ENCODE measurements at regions not wholly inside any gene's neighbourhood (a gene's known extent, or its start where the extent isn't known, plus 50 kb on each side); places are given as distances from the start of the nearest gene placed in this dataset.

GRCh38 chr12:98228683-98229539, 286.5 kb upstream of the TMPO start:
- no peak for DNase-seq

GRCh38 chr12:98229540-98229924, 285.9 kb upstream of the TMPO start:
- DNase-seq = no peak

- DNase-seq = no peak
These were observed 282.5 kb upstream of the TMPO start for GRCh38 chr12:98232753-98233390.

DNA sequence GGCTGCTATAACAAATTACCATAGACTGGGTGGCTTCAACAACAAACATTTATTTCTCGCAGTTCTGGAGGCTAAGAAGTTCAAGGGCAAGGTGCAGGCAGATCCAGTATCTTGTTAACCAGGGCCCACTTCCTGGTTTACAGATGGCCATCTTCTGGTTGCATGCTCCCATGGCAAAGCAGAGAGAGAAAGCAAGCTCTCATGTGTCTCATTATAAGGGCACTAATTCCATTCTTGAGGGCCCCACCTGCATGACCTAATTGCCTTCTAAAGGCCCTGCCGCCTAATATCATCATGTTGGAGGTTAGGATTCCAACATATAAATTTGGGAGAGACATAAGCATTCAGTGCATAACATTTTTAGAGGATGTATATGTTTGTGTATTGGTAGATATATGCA, 280.1 kb upstream of the TMPO start:
- DNase-seq = no peak

- no peak for DNase-seq
These were observed 276.8 kb upstream of the TMPO start for GRCh38 chr12:98238515-98239130.

- DNase-seq = no peak
These were observed 272.2 kb upstream of the TMPO start for GRCh38 chr12:98243190-98243589.

DNA sequence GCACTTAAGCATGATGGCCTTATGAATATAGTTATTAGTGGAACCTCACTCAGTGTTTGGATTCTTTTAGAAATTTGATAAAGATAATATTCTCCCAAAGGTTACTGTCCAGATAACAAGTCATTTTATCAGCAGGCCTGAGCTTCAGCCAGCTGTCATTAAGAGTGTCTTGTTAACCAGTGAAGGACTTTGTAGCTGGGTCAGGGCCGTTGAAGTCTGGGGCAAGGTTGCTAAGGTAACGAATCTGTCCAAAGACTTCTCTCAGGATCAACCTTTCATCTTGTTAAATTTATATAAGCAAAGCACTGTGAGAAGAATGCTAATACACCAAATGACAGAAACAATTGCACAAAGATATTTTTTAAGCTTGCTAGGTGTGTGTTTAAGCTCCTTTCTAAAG, 271.3 kb upstream of the TMPO start:
- DNase-seq = no peak

DNA sequence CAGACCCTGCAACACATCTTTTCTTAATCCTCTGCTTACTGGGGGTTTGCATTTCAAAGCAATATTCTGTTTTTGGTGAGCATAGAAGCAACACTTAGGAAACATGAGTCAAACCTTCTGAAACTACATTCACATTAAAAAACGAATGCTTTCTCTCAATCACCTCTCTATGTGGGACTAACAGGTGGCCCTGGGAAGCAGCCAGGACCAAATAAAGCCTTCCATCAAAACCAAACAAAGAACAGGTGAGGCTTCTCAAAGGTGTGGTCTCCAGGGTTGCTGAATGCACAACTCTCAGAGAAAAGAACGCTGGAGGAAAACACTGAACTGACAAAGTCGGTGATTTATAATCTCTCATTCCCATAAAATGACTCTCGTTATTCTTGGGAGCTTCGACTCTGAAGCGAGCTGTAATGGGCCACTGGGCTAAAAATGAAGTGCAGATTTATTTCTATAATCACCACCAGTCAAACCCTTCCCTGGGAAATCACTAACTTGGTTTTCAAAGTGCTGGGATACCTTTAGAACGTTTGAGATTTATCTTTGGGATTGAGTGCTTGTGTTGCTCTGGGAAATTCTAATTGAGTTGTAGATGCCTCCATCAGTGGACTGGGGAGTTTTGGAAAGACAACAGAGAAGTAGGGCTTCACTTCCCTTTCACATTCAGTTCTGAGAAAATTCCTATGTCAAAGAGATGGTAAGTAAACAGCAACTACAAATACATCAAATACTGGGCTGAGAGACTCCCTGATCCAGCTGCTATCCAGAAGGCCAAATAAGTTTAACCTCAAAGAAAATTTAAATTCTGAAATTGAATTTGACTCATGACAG, 262.0 kb upstream of the TMPO start:
- no peak for DNase-seq

GRCh38 chr12:98256830-98257229, 258.6 kb upstream of the TMPO start:
- DNase-seq = no peak

GRCh38 chr12:98259693-98260092, 255.7 kb upstream of the TMPO start:
- no peak for DNase-seq

- no peak for DNase-seq
These were observed 255.1 kb upstream of the TMPO start for GRCh38 chr12:98260276-98260675.

- no peak for DNase-seq
These were observed 252.5 kb upstream of the TMPO start for GRCh38 chr12:98262902-98263301.

DNA sequence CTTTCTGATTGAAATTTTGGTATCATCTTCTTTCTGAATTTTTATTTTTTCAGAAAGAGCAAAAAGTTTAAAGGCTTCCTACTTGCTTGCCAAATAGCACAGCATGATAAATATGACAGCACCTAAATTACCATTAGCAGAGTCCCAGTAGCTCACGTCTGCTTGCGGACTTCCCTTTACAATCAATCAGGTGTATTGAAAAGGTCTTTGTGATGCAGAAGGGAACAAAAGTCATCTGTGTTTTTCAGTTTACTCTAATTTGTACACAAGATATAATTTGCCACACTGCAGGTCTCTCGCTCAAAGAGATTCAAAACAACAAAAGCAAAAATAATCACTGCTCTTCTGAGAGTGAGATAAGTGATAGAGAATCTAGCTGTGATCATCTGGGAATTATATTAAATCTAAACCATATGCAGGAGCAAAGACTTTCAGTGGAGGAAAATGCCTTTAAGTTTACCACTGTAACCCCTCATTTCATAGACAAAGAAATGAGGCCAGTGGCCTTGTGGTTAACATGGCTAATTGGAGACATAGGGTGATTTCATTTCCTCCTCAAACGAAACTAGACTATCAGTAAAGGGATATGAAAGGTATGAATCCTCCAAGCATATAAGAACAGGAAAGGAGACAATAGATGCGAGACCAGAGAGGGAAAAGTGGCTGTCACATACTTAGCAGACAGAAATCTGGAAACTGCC, 240.8 kb upstream of the TMPO start:
- DNase-seq = no peak

DNA sequence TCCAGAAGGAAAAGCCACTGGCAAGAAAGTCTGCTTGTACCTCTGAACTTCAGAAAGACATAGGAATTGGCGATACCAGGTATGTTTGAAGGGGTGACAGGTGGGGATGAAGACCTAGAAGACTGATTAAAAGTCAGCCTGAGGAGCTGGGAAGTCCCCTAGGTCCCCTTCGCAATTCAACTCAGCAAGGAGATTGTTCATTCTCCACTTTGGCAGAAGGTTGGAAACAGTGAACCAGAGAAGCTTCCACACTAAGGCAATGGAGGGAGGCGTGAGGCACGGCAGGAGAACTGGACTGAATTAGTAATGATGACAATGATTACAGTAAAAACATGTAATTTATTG, 240.3 kb upstream of the TMPO start:
- DNase-seq = no peak

DNA sequence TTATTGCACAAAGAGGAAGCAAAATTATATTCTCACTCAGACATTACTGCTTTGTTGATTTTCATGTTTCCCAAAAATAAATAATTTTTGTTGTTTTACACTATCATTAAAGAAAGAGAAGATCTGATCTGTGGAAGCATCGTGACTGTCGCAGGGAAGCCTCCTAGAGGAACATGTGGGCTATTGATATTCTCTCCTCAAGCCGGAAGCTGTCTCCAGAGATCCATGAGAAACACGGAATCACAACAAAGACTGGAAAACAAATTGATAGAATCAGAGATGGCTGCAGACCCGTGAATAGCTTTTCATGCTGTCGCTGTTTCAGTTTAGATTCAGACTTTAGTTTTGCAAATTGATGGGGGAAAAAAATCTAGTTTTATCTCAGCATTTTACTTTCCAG, 235.2 kb upstream of the TMPO start:
- no peak for DNase-seq

DNA sequence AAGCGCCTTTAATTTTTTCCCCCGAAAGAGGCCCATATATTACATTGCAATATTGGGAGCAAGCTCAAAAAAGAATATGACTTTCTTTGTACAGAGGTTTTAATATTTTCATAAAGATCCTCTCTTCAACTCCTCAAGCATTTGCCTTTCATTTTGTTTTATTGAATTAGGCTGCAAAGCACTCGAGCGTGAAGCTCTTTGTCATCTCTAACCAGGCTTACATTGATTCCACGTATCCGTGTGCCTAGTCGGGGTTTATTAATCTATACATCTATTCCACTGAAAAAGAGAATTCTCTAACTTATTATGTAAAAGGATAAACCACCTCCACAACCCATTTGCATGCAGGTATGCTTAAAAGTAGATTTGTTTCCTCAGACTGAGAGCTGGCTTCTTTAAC, 234.8 kb upstream of the TMPO start:
- DNase-seq = no peak

GRCh38 chr12:98291828-98292227, 223.6 kb upstream of the TMPO start:
- no peak for DNase-seq

DNA sequence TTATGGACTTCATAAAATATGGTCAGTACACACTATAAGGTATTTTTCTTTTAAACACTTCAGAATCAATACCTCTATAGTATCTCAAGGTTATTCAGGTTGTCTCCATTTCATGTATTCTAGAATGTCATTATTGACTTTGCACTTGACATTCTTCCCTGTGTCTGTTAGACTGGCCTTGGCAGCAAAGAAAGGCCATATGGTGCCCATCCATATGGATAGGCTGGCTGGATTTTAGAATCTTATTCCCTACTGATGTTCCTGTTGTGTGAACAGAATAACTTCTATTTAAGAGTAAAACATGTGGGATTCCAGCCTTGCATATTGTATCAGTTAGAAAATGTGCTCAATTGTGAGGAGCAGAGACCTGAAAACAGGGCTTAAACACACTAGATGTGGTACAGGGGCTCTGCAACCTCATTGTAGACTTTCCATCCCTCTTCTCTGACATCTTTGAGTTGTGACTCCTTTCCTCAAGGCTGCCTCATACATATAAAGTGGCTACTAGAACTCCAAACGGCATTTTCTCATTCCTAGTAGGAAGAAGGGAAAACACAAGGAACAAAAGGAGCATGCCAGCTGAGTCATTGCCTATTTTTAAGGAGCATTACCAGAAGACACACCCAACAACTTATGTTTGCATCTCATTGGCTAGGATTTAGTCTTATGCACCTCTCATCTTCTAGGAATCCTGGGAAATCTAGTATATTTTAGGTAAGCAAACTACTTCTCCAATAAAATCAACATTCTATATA, 221.2 kb upstream of the TMPO start:
- DNase-seq = no peak

DNA sequence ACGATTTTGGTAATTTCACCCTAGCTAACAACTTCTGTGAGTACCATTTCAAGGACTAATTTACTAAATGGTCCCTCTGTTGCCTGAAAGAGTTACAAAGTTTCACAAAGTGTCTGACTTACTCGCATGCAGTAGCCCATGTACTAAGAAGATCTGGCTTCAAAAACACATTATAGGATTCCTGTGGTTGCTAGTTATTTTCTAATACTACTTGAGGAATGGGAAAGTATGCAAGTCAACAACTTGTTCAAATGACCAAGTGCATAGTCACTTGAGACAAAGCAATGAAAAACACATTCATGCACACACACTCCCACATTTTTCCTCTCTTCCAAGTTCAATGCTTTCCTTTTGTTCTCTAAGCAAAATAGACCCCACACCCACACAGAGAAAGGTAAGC, 219.7 kb upstream of the TMPO start:
- DNase-seq = no peak

GRCh38 chr12:98296462-98297079, 218.8 kb upstream of the TMPO start:
- DNase-seq = no peak

GRCh38 chr12:98297538-98297937, 217.9 kb upstream of the TMPO start:
- no peak for DNase-seq

DNA sequence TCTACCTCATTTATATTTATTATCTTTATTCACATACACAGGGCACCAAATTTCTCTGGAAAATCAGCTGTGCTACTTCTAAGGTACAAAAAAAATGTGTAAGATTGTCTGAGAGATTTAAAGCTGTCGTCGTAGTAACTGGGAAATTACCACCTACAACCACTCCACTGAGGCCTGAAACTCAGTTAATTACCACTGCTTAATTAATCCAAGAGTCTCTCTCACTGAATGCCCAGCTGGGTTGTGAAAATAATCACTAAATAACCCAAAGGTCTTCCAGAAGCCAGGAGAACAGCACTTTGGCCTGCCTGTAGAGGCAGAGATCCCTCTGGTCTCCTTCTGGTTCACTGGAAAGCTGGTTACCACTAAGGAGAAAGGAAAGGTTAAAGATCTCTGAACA, 207.2 kb upstream of the TMPO start:
- no peak for DNase-seq
